ENCODE measurements at regions not wholly inside any gene's neighbourhood (a gene's known extent, or its start where the extent isn't known, plus 50 kb on each side); places are given as distances from the start of the nearest gene placed in this dataset.

- WGBS, 2 experiments (ENCODE audit: extremely low coverage in 1 of 2, insufficient coverage in 1 of 2, insufficient read length in 1 of 2, insufficient replicate concordance in 2 of 2, low coverage in 1 of 2, low lambda C conversion rate in 2 of 2, missing lambda C conversion rate in 1 of 2) = 89% methylated on average over 6 of the region's 6 CpGs; no CpG with 5 or more reads in 1 of the 2 experiments
- H3K18ac ChIP-seq (ENCODE audit: extremely low read depth, low read length) = no peak overlapping the region
- POLR2A ChIA-PET (ENCODE audit: partially characterized antibody) = no interaction called here
- TF ChIP-seq CBX8 (IDR thresholded peaks at IDR 0.05; ENCODE audit: borderline replicate concordance, low read depth, low read length) = no peak
- no peak for TF ChIP-seq TBP (IDR thresholded peaks at IDR 0.05; ENCODE audit: low read depth, low read length)
- no peak for TF ChIP-seq RXRA (IDR thresholded peaks at IDR 0.05; ENCODE audit: insufficient read depth, low read depth, low read length)
- TF ChIP-seq PHF8 (conservative IDR thresholded peaks at IDR 0.05; ENCODE audit: low read depth, low read length) = no peak
- TF ChIP-seq CHD1 (IDR thresholded peaks at IDR 0.05; ENCODE audit: low read depth, low read length) = no peak
These were observed 162.3 kb upstream of the MTPN start for GRCh38 chr7:136139417-136139816.

More at GRCh38 chr7:136139417-136139816, 162.3 kb upstream of the MTPN start:
- Histone ChIP-seq H3K36me3 (ENCODE audit: control insufficient read depth in 2 of 4, insufficient read depth in 4 of 4, low read length in 3 of 4) (no peaks in the 10 kb centered on the region), H2BK120ac (replicated peaks; ENCODE audit: low read depth, low read length) (no peak overlapping the region), H4K8ac (ENCODE audit: extremely low read depth, insufficient read depth, low read length) (no peak overlapping the region), H3K14ac (ENCODE audit: insufficient read length) (no peak overlapping the region), H3K4me2 (ENCODE audit: insufficient read depth in 1 of 2, low read depth in 2 of 2, low read length in 2 of 2) (no peak overlapping the region), H4K5ac (ENCODE audit: insufficient read length, low read depth, low read length) (no peak overlapping the region), H3K27me3 (replicated peaks in 1 of 4; ENCODE audit: control insufficient read depth in 3 of 4, extremely low read depth in 1 of 4, insufficient read depth in 3 of 4, low read length in 3 of 4) (no peaks in the 10 kb centered on the region), H2BK15ac (ENCODE audit: low read length) (no peak overlapping the region), H2BK12ac (ENCODE audit: low read depth, low read length) (no peak overlapping the region), H3K4ac (replicated peaks; ENCODE audit: insufficient read length, low read depth, low read length) (no peak overlapping the region), H2BK5ac (ENCODE audit: low read depth, low read length) (no peak overlapping the region), H3K4me1 (replicated peaks in 1 of 4; ENCODE audit: control insufficient read depth in 3 of 4, insufficient read depth in 4 of 4, low read length in 3 of 4) (peaks cover 0 to 5% (median 0%) of the 10 kb centered on the region in 4 experiments; a peak in 4 of 7 replicates), H4K20me1 (replicated peaks in 1 of 2; ENCODE audit: control insufficient read depth in 1 of 2, insufficient read depth in 2 of 2, low read length in 2 of 2) (no peaks in the 10 kb centered on the region), H3K23me2 (ENCODE audit: low read depth, low read length) (no peaks in the 10 kb centered on the region), H2AFZ (ENCODE audit: low read length) (no peak overlapping the region), H2BK20ac (ENCODE audit: low read length) (no peak overlapping the region), H4K91ac (replicated peaks; ENCODE audit: insufficient read length, low read length) (no peak overlapping the region), H3K23ac (ENCODE audit: insufficient read length) (no peak overlapping the region), H3K9me3 (ENCODE audit: insufficient read depth in 2 of 2, low read depth in 1 of 2, low read length in 1 of 2) (no peaks in the 10 kb centered on the region), H3K79me1 (ENCODE audit: low read depth, low read length) (no peaks in the 10 kb centered on the region), H3K56ac (replicated peaks; ENCODE audit: insufficient read length, low read depth, low read length) (no peak overlapping the region), H2AK5ac (ENCODE audit: low read depth, low read length) (no peak overlapping the region), H3K79me2 (ENCODE audit: control insufficient read depth in 1 of 2, insufficient read depth in 2 of 2, low read length in 2 of 2) (no peaks in the 10 kb centered on the region), H3K4me3 (ENCODE audit: extremely low read depth in 1 of 4, insufficient read depth in 2 of 4, low read depth in 3 of 4, low read length in 4 of 4) (no peak overlapping the region), H3K27ac (ENCODE audit: low read depth, low read length) (no peak overlapping the region), H3K9ac (replicated peaks in 1 of 4; ENCODE audit: extremely low read depth in 1 of 4, low read depth in 3 of 4, low read length in 3 of 4) (no peak overlapping the region)
- FAIRE-seq (no peak), DNase-seq (ENCODE audit: low read depth in 1 of 2, low spot score in 2 of 2) (no peak)
- CTCF ChIA-PET (ENCODE audit: partially characterized antibody) = no interaction called here
